Endothelial cell (in vitro differentiated cells): ENCODE measurements at regions not wholly inside any gene's neighbourhood (a gene's known extent, or its start where the extent isn't known, plus 50 kb on each side); places are given as distances from the start of the nearest gene placed in this dataset.

Source experiments
- DNase-seq: peaks from one replicate; pipeline ENCODE4 v3.0.0; 2021; ENCODE audit warnings: low spot score
- H3K27ac Mint-ChIP-seq: one replicate; pipeline ENCODE4 v1.8.0; 2021; ENCODE audit warnings: mixed read lengths, inconsistent platforms; ENCODE audit not compliant: unreplicated experiment
- H3K27me3 Mint-ChIP-seq: one replicate; pipeline ENCODE4 v1.8.0; 2021; ENCODE audit warnings: mild to moderate bottlenecking, moderate library complexity, mixed read lengths, inconsistent platforms; ENCODE audit not compliant: unreplicated experiment
- H3K36me3 Mint-ChIP-seq: one replicate; pipeline ENCODE4 v1.8.0; 2021; ENCODE audit warnings: mild to moderate bottlenecking, low read depth, mixed read lengths, inconsistent platforms; ENCODE audit not compliant: unreplicated experiment
- H3K4me1 Mint-ChIP-seq: one replicate; pipeline ENCODE4 v1.8.0; 2021; ENCODE audit warnings: mild to moderate bottlenecking, mixed read lengths, inconsistent platforms; ENCODE audit not compliant: unreplicated experiment
- H3K4me3 Mint-ChIP-seq: one replicate; pipeline ENCODE4 v1.8.0; 2021; ENCODE audit warnings: mild to moderate bottlenecking, mixed read lengths, inconsistent platforms; ENCODE audit not compliant: unreplicated experiment
- H3K9me3 Mint-ChIP-seq: one replicate; pipeline ENCODE4 v1.8.0; 2021; ENCODE audit warnings: mixed read lengths, inconsistent platforms; ENCODE audit not compliant: unreplicated experiment
- CTCF ChIP-seq: fragments of 200-600 bp; sonication (generic); IDR thresholded peaks from one replicate; pipeline ENCODE4 v1.5.0; 2021; ENCODE audit warnings: antibody characterized with exemption; ENCODE audit not compliant: unreplicated experiment

DNA sequence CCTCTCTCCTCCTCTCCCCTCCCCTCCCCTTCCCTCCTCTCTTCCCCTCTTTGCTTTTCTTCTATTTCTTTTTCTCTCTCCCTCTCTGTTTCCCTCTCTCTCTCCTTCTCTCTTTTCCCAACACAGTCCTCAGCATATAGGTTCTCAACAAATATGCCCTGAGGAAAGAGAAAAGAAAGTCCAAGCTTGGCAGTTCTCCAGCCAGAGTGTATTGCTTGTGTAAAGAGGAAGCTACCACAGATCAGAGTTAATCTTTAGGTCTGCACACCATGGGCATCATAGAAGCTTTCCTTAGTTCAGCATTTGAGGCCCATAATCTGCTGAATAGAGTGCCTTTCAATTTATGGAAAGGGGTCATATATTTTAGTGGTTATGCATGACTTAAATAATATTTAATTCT is 382.8 kb upstream of the WWC1 start:
- Mint-ChIP-seq H3K36me3 (no peaks in the 10 kb centered on the region), H3K9me3 (no peaks in the 10 kb centered on the region), H3K4me3 (no peak overlapping the region), H3K4me1 (no peaks in the 10 kb centered on the region), H3K27me3 (no peaks in the 10 kb centered on the region), H3K27ac (no peak overlapping the region)
- no peak for TF ChIP-seq CTCF
- no peak for DNase-seq

- H3K27me3 Mint-ChIP-seq: peaks cover 3% of the 10 kb centered on the region
- no peaks in the 10 kb centered on the region for H3K36me3 Mint-ChIP-seq
- no peak for TF ChIP-seq CTCF
- no peak for DNase-seq
- H3K27ac Mint-ChIP-seq: no peak overlapping the region
- H3K9me3 Mint-ChIP-seq: no peaks in the 10 kb centered on the region
- H3K4me1 Mint-ChIP-seq: no peaks in the 10 kb centered on the region
- H3K4me3 Mint-ChIP-seq: no peak overlapping the region
Observed at GRCh38 chr5:167912941-167913665, 378.3 kb upstream of the WWC1 start.

DNA sequence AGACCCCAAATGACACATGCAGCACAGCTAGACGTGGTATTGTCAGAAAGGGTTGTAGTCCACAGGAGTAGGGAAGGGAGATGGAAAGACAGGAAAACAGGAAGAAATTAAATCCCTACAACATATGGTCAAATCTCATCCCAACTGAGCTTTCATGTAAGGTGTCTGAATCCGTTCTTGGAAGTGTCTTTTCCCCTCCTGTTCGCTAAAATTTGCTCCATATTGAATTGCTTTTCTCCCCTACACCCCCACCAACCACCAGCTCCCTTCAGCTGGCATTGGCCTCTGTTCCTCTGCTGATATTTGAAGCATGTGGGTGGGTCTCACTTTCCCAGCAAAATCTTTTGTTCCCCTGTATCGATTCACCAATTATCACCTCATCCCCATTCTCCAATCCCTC is 376.2 kb upstream of the WWC1 start:
- Mint-ChIP-seq H3K4me3 (no peak overlapping the region), H3K27ac (no peak overlapping the region), H3K9me3 (no peaks in the 10 kb centered on the region), H3K36me3 (no peaks in the 10 kb centered on the region), H3K4me1 (no peaks in the 10 kb centered on the region), H3K27me3 (peaks cover 3% of the 10 kb centered on the region)
- TF ChIP-seq CTCF: no peak
- DNase-seq: no peak

- no peak overlapping the region for H3K4me3 Mint-ChIP-seq
- H3K9me3 Mint-ChIP-seq: no peaks in the 10 kb centered on the region
- no peak overlapping the region for H3K27ac Mint-ChIP-seq
- peaks cover 4% of the 10 kb centered on the region for H3K27me3 Mint-ChIP-seq
- TF ChIP-seq CTCF: no peak
- H3K4me1 Mint-ChIP-seq: no peaks in the 10 kb centered on the region
- no peaks in the 10 kb centered on the region for H3K36me3 Mint-ChIP-seq
- no peak for DNase-seq
Observed at GRCh38 chr5:167916261-167916691, 375.2 kb upstream of the WWC1 start.

GRCh38 chr5:167916706-167917105 is 374.7 kb upstream of the WWC1 start:
- Mint-ChIP-seq H3K4me1 (no peaks in the 10 kb centered on the region), H3K9me3 (no peaks in the 10 kb centered on the region), H3K36me3 (no peaks in the 10 kb centered on the region), H3K4me3 (no peak overlapping the region), H3K27me3 (peaks cover 4% of the 10 kb centered on the region), H3K27ac (no peak overlapping the region)
- DNase-seq: no peak
- no peak for TF ChIP-seq CTCF
